HEK293 (cell line): ENCODE measurements at regions not wholly inside any gene's neighbourhood (a gene's known extent, or its start where the extent isn't known, plus 50 kb on each side); places are given as distances from the start of the nearest gene placed in this dataset.

Source experiments
- GLIS1 ChIP-seq: fragments of 450-650 bp; formaldehyde crosslinking; IDR thresholded peaks from 2 replicates; pipeline ENCODE4 v1.5.1; 2016; ENCODE audit warnings: missing biosample characterization, missing genetic modification characterization
- HOXA7 ChIP-seq: sonication (generic); formaldehyde crosslinking; IDR thresholded peaks from 2 replicates; pipeline ENCODE4 v1.8.1; 2022; ENCODE audit warnings: missing genetic modification reagents, borderline replicate concordance
- SALL2 ChIP-seq: fragments of 450-650 bp; formaldehyde crosslinking; IDR thresholded peaks from 2 replicates; pipeline ENCODE4 v1.5.0; 2017; ENCODE audit warnings: missing biosample characterization, mild to moderate bottlenecking, missing genetic modification characterization, borderline replicate concordance
- TCF7L2 ChIP-seq: IDR thresholded peaks from 2 replicates; pipeline ENCODE4 v1.6.1; 2011; ENCODE audit warnings: low read depth, mild to moderate bottlenecking, inconsistent platforms, low read length, moderate library complexity, borderline replicate concordance
- TRIM28 ChIP-seq: IDR thresholded peaks from 2 replicates; pipeline ENCODE4 v1.6.1; 2011; ENCODE audit warnings: low read length, control low read depth, borderline replicate concordance
- YY1 ChIP-seq: fragments of 450-650 bp; formaldehyde crosslinking; IDR thresholded peaks from 2 replicates; pipeline ENCODE4 v1.5.1; 2018; ENCODE audit warnings: missing biosample characterization, missing genetic modification characterization
- ZBTB1 ChIP-seq: fragments of 450-650 bp; formaldehyde crosslinking; IDR thresholded peaks from 2 replicates; pipeline ENCODE4 v1.5.1; 2016; ENCODE audit warnings: missing biosample characterization, missing genetic modification characterization
- ZBTB21 ChIP-seq: fragments of 450-650 bp; formaldehyde crosslinking; IDR thresholded peaks from 2 replicates; pipeline ENCODE4 v1.5.1; 2017; ENCODE audit warnings: missing biosample characterization, missing genetic modification characterization
- ZFP3 ChIP-seq: fragments of 450-650 bp; formaldehyde crosslinking; IDR thresholded peaks from 2 replicates; pipeline ENCODE4 v1.5.1; 2016; ENCODE audit warnings: low read depth, missing biosample characterization, missing genetic modification characterization
- ZNF121 ChIP-seq: fragments of 450-650 bp; formaldehyde crosslinking; IDR thresholded peaks from 2 replicates; pipeline ENCODE4 v1.5.1; 2016; ENCODE audit warnings: missing biosample characterization, missing genetic modification characterization
- ZNF202 ChIP-seq: fragments of 450-650 bp; formaldehyde crosslinking; IDR thresholded peaks from 2 replicates; pipeline ENCODE4 v1.5.1; 2016; ENCODE audit warnings: missing biosample characterization, missing genetic modification characterization, borderline replicate concordance
- ZNF274 ChIP-seq, 2 experiments: fragments of 200-500 bp in 1 of 2; fragments of 450-650 bp in 1 of 2; sonication (Bioruptor generic) in 1 of 2; formaldehyde crosslinking in 1 of 2; IDR thresholded peaks; 2 replicates each; pipeline versions ENCODE4 v1.5.1 to v1.6.1; 2014 to 2016; ENCODE audit warnings: borderline replicate concordance in 1 of 2, inconsistent platforms in 1 of 2, low read length in 1 of 2, missing biosample characterization in 1 of 2, missing genetic modification characterization in 1 of 2
- TF ChIP-seq, protein P1 (sequence below): fragments of 450-650 bp; formaldehyde crosslinking; IDR thresholded peaks from 2 replicates; pipeline ENCODE4 v1.5.1; 2016; ENCODE audit warnings: missing biosample characterization, missing genetic modification characterization
- TF ChIP-seq, protein P2 (sequence below): fragments of 450-650 bp; formaldehyde crosslinking; IDR thresholded peaks from 2 replicates; pipeline ENCODE4 v1.5.1; 2016; ENCODE audit warnings: missing biosample characterization, missing genetic modification characterization

DNA sequence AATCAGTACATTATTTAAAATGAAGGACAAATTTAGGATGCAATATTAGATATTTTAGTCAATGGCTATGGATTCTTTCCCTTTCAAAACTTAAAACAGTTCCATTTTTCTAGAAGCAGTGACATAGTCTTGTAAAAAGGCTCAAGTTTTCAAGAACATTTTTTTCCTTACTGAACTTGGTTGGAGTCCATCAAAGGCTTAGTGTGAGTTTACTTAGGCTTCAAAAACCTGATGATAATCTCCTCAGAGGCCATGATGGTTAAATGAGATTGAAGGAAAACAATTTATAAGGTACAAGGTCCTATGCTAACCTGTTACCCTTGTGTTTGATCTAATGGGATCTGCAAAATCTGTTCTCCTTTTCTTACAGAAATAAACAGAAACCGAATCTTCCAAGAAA, 531.8 kb downstream of the UTRN start:
- TF ChIP-seq ZNF274 (IDR thresholded peaks at IDR 0.05; ENCODE audit: low read length) (no peak), ZNF274 (tag by site-specific recombination; IDR thresholded peaks at IDR 0.05; ENCODE audit: borderline replicate concordance) (no peak), GLIS1 (tag by site-specific recombination) (no peak), ZNF121 (tag by site-specific recombination) (no peak), SALL2 (tag by site-specific recombination) (no peak), ZBTB21 (tag by site-specific recombination) (no peak), ZFP3 (no peak), ZNF202 (tag by site-specific recombination) (no peak), YY1 (tag by site-specific recombination) (no peak), ZBTB1 (no peak), TCF7L2 (no peak), TRIM28 (no peak), HOXA7 (CRISPR knock-in tag) (no peak)
- TF ChIP-seq, protein P1, sequence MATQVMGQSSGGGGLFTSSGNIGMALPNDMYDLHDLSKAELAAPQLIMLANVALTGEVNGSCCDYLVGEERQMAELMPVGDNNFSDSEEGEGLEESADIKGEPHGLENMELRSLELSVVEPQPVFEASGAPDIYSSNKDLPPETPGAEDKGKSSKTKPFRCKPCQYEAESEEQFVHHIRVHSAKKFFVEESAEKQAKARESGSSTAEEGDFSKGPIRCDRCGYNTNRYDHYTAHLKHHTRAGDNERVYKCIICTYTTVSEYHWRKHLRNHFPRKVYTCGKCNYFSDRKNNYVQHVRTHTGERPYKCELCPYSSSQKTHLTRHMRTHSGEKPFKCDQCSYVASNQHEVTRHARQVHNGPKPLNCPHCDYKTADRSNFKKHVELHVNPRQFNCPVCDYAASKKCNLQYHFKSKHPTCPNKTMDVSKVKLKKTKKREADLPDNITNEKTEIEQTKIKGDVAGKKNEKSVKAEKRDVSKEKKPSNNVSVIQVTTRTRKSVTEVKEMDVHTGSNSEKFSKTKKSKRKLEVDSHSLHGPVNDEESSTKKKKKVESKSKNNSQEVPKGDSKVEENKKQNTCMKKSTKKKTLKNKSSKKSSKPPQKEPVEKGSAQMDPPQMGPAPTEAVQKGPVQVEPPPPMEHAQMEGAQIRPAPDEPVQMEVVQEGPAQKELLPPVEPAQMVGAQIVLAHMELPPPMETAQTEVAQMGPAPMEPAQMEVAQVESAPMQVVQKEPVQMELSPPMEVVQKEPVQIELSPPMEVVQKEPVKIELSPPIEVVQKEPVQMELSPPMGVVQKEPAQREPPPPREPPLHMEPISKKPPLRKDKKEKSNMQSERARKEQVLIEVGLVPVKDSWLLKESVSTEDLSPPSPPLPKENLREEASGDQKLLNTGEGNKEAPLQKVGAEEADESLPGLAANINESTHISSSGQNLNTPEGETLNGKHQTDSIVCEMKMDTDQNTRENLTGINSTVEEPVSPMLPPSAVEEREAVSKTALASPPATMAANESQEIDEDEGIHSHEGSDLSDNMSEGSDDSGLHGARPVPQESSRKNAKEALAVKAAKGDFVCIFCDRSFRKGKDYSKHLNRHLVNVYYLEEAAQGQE (tag by site-specific recombination) = no peak
- TF ChIP-seq, protein P2, sequence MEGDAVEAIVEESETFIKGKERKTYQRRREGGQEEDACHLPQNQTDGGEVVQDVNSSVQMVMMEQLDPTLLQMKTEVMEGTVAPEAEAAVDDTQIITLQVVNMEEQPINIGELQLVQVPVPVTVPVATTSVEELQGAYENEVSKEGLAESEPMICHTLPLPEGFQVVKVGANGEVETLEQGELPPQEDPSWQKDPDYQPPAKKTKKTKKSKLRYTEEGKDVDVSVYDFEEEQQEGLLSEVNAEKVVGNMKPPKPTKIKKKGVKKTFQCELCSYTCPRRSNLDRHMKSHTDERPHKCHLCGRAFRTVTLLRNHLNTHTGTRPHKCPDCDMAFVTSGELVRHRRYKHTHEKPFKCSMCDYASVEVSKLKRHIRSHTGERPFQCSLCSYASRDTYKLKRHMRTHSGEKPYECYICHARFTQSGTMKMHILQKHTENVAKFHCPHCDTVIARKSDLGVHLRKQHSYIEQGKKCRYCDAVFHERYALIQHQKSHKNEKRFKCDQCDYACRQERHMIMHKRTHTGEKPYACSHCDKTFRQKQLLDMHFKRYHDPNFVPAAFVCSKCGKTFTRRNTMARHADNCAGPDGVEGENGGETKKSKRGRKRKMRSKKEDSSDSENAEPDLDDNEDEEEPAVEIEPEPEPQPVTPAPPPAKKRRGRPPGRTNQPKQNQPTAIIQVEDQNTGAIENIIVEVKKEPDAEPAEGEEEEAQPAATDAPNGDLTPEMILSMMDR (tag by site-specific recombination) = no peak
